IPS DF 6.9 (cell line): ENCODE measurements at regions not wholly inside any gene's neighbourhood (a gene's known extent, or its start where the extent isn't known, plus 50 kb on each side); places are given as distances from the start of the nearest gene placed in this dataset.
"Not testable (repeated sequence)": the region's sequence is repeated elsewhere in the genome, so short reads cannot be mapped to it uniquely, and the experiment has no call there.

ENCODE experiments used
- DNase-seq: peaks from one replicate; pipeline ENCODE4 v3.0.0-alpha.2; 2013; ENCODE audit warnings: low read depth, low spot score
- H3K27ac ChIP-seq: one replicate; pipeline ENCODE4 v1.5.1; 2013; ENCODE audit warnings: low read length, control low read depth
- H3K27me3 ChIP-seq: 2 replicates; pipeline ENCODE4 v1.6.1; 2013; ENCODE audit warnings: mild to moderate bottlenecking, low read length; ENCODE audit not compliant: control insufficient read depth, insufficient read depth
- H3K36me3 ChIP-seq: 2 replicates; pipeline ENCODE4 v1.6.1; 2013; ENCODE audit warnings: low read length; ENCODE audit not compliant: control insufficient read depth, insufficient read depth
- H3K4me1 ChIP-seq: 2 replicates; pipeline ENCODE4 v1.6.1; 2013; ENCODE audit warnings: low read length; ENCODE audit not compliant: control insufficient read depth, insufficient read depth
- H3K4me3 ChIP-seq: 2 replicates; pipeline ENCODE4 v1.5.1; 2013; ENCODE audit warnings: mild to moderate bottlenecking, low read length
- H3K9me3 ChIP-seq: 2 replicates; pipeline ENCODE4 v1.6.1; 2013; ENCODE audit warnings: low read length, inconsistent platforms; ENCODE audit not compliant: control insufficient read depth, insufficient read depth
- WGBS: extraction: QIAGEN DNeasy Blood & Tissue Kit; methylation state at CpG from one replicate; pipeline ENCODE4 v1.1.7; 2013; ENCODE audit warnings: mixed read lengths, missing lambda C conversion rate; ENCODE audit not compliant: insufficient read length, insufficient coverage; 5-methylcytosine and 5-hydroxymethylcytosine counted together

- Histone ChIP-seq H3K4me1 (peaks cover 2% of the 10 kb centered on the region; the same call in 1 of the 2 replicates), H3K36me3 (no peaks in the 10 kb centered on the region), H3K4me3 (no peak overlapping the region), H3K9me3 (no peaks in the 10 kb centered on the region), H3K27ac (no peak overlapping the region), H3K27me3 (no peaks in the 10 kb centered on the region)
- DNase-seq = no peak
- no CpG with 5 or more reads among the region's 1 CpG for WGBS
Observed at GRCh38 chr2:176856683-176857082, 355.9 kb upstream of the HNRNPA3 start.

GRCh38 chr2:176865336-176865735 is 347.3 kb upstream of the HNRNPA3 start:
- Histone ChIP-seq H3K27ac (no peak overlapping the region), H3K9me3 (no peaks in the 10 kb centered on the region), H3K4me3 (no peak overlapping the region), H3K27me3 (no peaks in the 10 kb centered on the region), H3K4me1 (no peaks in the 10 kb centered on the region), H3K36me3 (no peaks in the 10 kb centered on the region)
- WGBS = no CpG with 5 or more reads among the region's 2 CpGs
- DNase-seq = no peak

GRCh38 chr2:176872406-176872805 is 340.2 kb upstream of the HNRNPA3 start:
- peak; percentile 25 for DNase-seq
- no peaks in the 10 kb centered on the region for H3K36me3 ChIP-seq
- H3K27me3 ChIP-seq = no peaks in the 10 kb centered on the region
- no peaks in the 10 kb centered on the region for H3K9me3 ChIP-seq
- no CpG with 5 or more reads among the region's 3 CpGs for WGBS
- no peak overlapping the region for H3K27ac ChIP-seq
- H3K4me1 ChIP-seq = no peaks in the 10 kb centered on the region
- no peak overlapping the region for H3K4me3 ChIP-seq

GRCh38 chr2:176873403-176873802 is 339.2 kb upstream of the HNRNPA3 start:
- DNase-seq = no peak
- H3K9me3 ChIP-seq = no peaks in the 10 kb centered on the region
- H3K4me1 ChIP-seq = no peaks in the 10 kb centered on the region
- H3K4me3 ChIP-seq = no peak overlapping the region
- H3K27me3 ChIP-seq = no peaks in the 10 kb centered on the region
- WGBS = no CpG with 5 or more reads among the region's 4 CpGs
- H3K36me3 ChIP-seq = no peaks in the 10 kb centered on the region
- H3K27ac ChIP-seq = no peak overlapping the region

GRCh38 chr2:176876493-176877103 is 336.0 kb upstream of the HNRNPA3 start:
- H3K27ac ChIP-seq = no peak overlapping the region
- no peaks in the 10 kb centered on the region for H3K9me3 ChIP-seq
- no peaks in the 10 kb centered on the region for H3K4me1 ChIP-seq
- no CpG with 5 or more reads among the region's 4 CpGs for WGBS
- no peak overlapping the region for H3K4me3 ChIP-seq
- no peak for DNase-seq
- H3K27me3 ChIP-seq = no peaks in the 10 kb centered on the region
- no peaks in the 10 kb centered on the region for H3K36me3 ChIP-seq

- no peaks in the 10 kb centered on the region for H3K36me3 ChIP-seq
- no peaks in the 10 kb centered on the region for H3K27me3 ChIP-seq
- no peak overlapping the region for H3K4me3 ChIP-seq
- DNase-seq = no peak
- no peaks in the 10 kb centered on the region for H3K9me3 ChIP-seq
- no CpG with 5 or more reads among the region's 5 CpGs for WGBS
- no peak overlapping the region for H3K27ac ChIP-seq
- H3K4me1 ChIP-seq = no peaks in the 10 kb centered on the region
Observed at GRCh38 chr2:176879426-176879995, 333.1 kb upstream of the HNRNPA3 start.

GRCh38 chr2:176882045-176882444 is 330.5 kb upstream of the HNRNPA3 start:
- H3K27ac ChIP-seq, H3K27me3 ChIP-seq, H3K9me3 ChIP-seq, H3K36me3 ChIP-seq, H3K4me1 ChIP-seq, DNase-seq, H3K4me3 ChIP-seq: not testable (repeated sequence)
- no CpG with 5 or more reads among the region's 1 CpG for WGBS

GRCh38 chr2:176885001-176885643 is 327.5 kb upstream of the HNRNPA3 start:
- Histone ChIP-seq H3K4me3 (no peak overlapping the region), H3K36me3 (no peaks in the 10 kb centered on the region), H3K27ac (no peak overlapping the region), H3K27me3 (no peaks in the 10 kb centered on the region), H3K4me1 (no peaks in the 10 kb centered on the region), H3K9me3 (no peaks in the 10 kb centered on the region)
- DNase-seq = no peak
- no CpG with 5 or more reads among the region's 3 CpGs for WGBS

- H3K9me3 ChIP-seq = no peaks in the 10 kb centered on the region
- H3K4me3 ChIP-seq = no peak overlapping the region
- H3K36me3 ChIP-seq = no peaks in the 10 kb centered on the region
- DNase-seq = no peak
- no peaks in the 10 kb centered on the region for H3K27me3 ChIP-seq
- no CpG with 5 or more reads among the region's 2 CpGs for WGBS
- no peak overlapping the region for H3K27ac ChIP-seq
- H3K4me1 ChIP-seq = no peaks in the 10 kb centered on the region
Observed at GRCh38 chr2:176885661-176886060, 326.9 kb upstream of the HNRNPA3 start.

- Histone ChIP-seq H3K27ac (no peak overlapping the region), H3K9me3 (no peaks in the 10 kb centered on the region), H3K27me3 (no peaks in the 10 kb centered on the region), H3K4me1 (no peaks in the 10 kb centered on the region), H3K36me3 (no peaks in the 10 kb centered on the region), H3K4me3 (no peak overlapping the region)
- WGBS = no CpG with 5 or more reads among the region's 4 CpGs
- DNase-seq = no peak
Observed at GRCh38 chr2:176891105-176891504, 321.5 kb upstream of the HNRNPA3 start.

GRCh38 chr2:176891857-176892256 is 320.7 kb upstream of the HNRNPA3 start:
- no peaks in the 10 kb centered on the region for H3K27me3 ChIP-seq
- no CpG with 5 or more reads among the region's 1 CpG for WGBS
- DNase-seq = no peak

More at GRCh38 chr2:176891857-176892256, 320.7 kb upstream of the HNRNPA3 start:
- H3K27ac ChIP-seq = no peak overlapping the region
- H3K4me1 ChIP-seq = no peaks in the 10 kb centered on the region
- H3K9me3 ChIP-seq = no peaks in the 10 kb centered on the region
- H3K36me3 ChIP-seq = no peaks in the 10 kb centered on the region
- no peak overlapping the region for H3K4me3 ChIP-seq
